ENCODE measurements at regions not wholly inside any gene's neighbourhood (a gene's known extent, or its start where the extent isn't known, plus 50 kb on each side); places are given as distances from the start of the nearest gene placed in this dataset.

- no peak for TF ChIP-seq NFE2L2 (IDR thresholded peaks at IDR 0.05; ENCODE audit: low read depth, low read length)
- TF ChIP-seq, protein P1, sequence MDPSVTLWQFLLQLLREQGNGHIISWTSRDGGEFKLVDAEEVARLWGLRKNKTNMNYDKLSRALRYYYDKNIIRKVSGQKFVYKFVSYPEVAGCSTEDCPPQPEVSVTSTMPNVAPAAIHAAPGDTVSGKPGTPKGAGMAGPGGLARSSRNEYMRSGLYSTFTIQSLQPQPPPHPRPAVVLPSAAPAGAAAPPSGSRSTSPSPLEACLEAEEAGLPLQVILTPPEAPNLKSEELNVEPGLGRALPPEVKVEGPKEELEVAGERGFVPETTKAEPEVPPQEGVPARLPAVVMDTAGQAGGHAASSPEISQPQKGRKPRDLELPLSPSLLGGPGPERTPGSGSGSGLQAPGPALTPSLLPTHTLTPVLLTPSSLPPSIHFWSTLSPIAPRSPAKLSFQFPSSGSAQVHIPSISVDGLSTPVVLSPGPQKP (IDR thresholded peaks at IDR 0.05; ENCODE audit: borderline replicate concordance, low read depth, low read length), result no peak
- TF ChIP-seq MAFK (IDR thresholded peaks at IDR 0.05; ENCODE audit: low read depth, low read length), result no peak
- ATAC-seq (ENCODE audit: low read depth) (no peak), DNase-seq (no peak)
- WGBS, 2 experiments (ENCODE audit: extremely low coverage in 2 of 2, insufficient read length in 1 of 2), result 80% methylated on average over 1 of the region's 7 CpGs; no CpG with 5 or more reads in 1 of the 2 experiments
- no peak overlapping the region for H2BK120ac ChIP-seq (ENCODE audit: low read depth, low read length)
- H3K9me1 ChIP-seq (ENCODE audit: insufficient read depth, low read length), result no peaks in the 10 kb centered on the region
- no peak overlapping the region for H4K91ac ChIP-seq (ENCODE audit: insufficient read depth, low read depth, low read length)
- H3K18ac ChIP-seq (ENCODE audit: low read depth, low read length), result no peak overlapping the region
- intact Hi-C loops (cut with micrococcal nuclease), result no loop called here
- no peak overlapping the region for H3K23ac ChIP-seq (ENCODE audit: low read depth, low read length)
- H3K36me3 ChIP-seq (ENCODE audit: control insufficient read depth, insufficient read depth, low read length), result no peaks in the 10 kb centered on the region
- H3K56ac ChIP-seq (ENCODE audit: extremely low read depth, insufficient read depth, low read length), result no peak overlapping the region
- H2BK5ac ChIP-seq (ENCODE audit: low read depth, low read length, poor library complexity, severe bottlenecking), result no peak overlapping the region
- in situ Hi-C loops (cut with MboI; ENCODE audit: low sequenced_read_pairs), result no loop called here
- no TSS peak for BruUV-seq (replicated peaks)
- H4K20me1 ChIP-seq (ENCODE audit: insufficient read depth, low read length), result no peaks in the 10 kb centered on the region
- ChIA-PET POLR2A (ENCODE audit: unreplicated experiment) (no interaction called here), CTCF (interaction anchor here (1.2 kb wide), 1 partner anchor 30 kb away, joined by 4 read pairs; no protein-coding TSS in a partner anchor)
- no peak overlapping the region for H2BK15ac ChIP-seq (ENCODE audit: low read depth, low read length)
- no peak overlapping the region for H4K8ac ChIP-seq (ENCODE audit: low read depth in 2 of 2, low read length in 2 of 2)
- H2AFZ ChIP-seq (replicated peaks; ENCODE audit: low read length, poor library complexity), result no peak overlapping the region
- no peak overlapping the region for H3K14ac ChIP-seq (replicated peaks; ENCODE audit: low read depth, low read length)
- H3K4me3 ChIP-seq (ENCODE audit: insufficient read depth, low read depth, low read length), result no peak overlapping the region
- H2AK9ac ChIP-seq (replicated peaks; ENCODE audit: low read depth, low read length, poor library complexity), result no peak overlapping the region
- no peaks in the 10 kb centered on the region for H3K27me3 ChIP-seq (ENCODE audit: control insufficient read depth, insufficient read depth, low read length)
- no peak overlapping the region for H3K4me2 ChIP-seq (ENCODE audit: low read depth, low read length)
- no peak overlapping the region for H3K4ac ChIP-seq (ENCODE audit: low read depth, low read length)
- H2AK5ac ChIP-seq (ENCODE audit: low read depth, low read length), result no peak overlapping the region
- H4K5ac ChIP-seq (ENCODE audit: low read depth, low read length), result no peak overlapping the region
- H3K79me1 ChIP-seq (ENCODE audit: low read depth in 1 of 2, low read length in 2 of 2), result no peaks in the 10 kb centered on the region
- dilution Hi-C loops (cut with HindIII; ENCODE audit: low sequenced_read_pairs, unreplicated experiment), result no loop called here
- no peak overlapping the region for H3K9ac ChIP-seq (ENCODE audit: low read depth, low read length)
- H2BK20ac ChIP-seq (ENCODE audit: low read depth, low read length), result no peak overlapping the region
- no peaks in the 10 kb centered on the region for H3K4me1 ChIP-seq (ENCODE audit: control insufficient read depth, insufficient read depth, low read length)
- H3K9me3 ChIP-seq (ENCODE audit: control insufficient read depth, insufficient read depth, low read length), result peaks cover 8% of the 10 kb centered on the region
- no peak overlapping the region for H3K27ac ChIP-seq (ENCODE audit: insufficient read depth, low read length)
Observed at GRCh38 chr10:8280946-8281345, 226.5 kb downstream of the GATA3 start.

All from IMR-90 (cell line).